GM12892 (cell line): ENCODE measurements at regions not wholly inside any gene's neighbourhood (a gene's known extent, or its start where the extent isn't known, plus 50 kb on each side); places are given as distances from the start of the nearest gene placed in this dataset.
"Not testable (repeated sequence)": the region's sequence is repeated elsewhere in the genome, so short reads cannot be mapped to it uniquely, and the experiment has no call there.

ENCODE experiments used
- DNase-seq: peaks from one replicate; pipeline ENCODE4 v3.0.0; 2011; ENCODE audit not compliant: insufficient read length
- FAIRE-seq: peaks from 2 replicates; lab custom pipeline; 2011; peaks lifted over from hg19 to GRCh38; lab: Jason Lieb, UNC
- POLR2A ChIP-seq: IDR thresholded peaks from 2 replicates; pipeline ENCODE4 v1.6.1; 2011; ENCODE audit warnings: low read depth, low read length, control low read depth
- POLR2AphosphoS5 ChIP-seq: IDR thresholded peaks from 2 replicates; pipeline ENCODE4 v1.6.1; 2011; ENCODE audit warnings: low read depth, low read length, control low read depth
- TAF1 ChIP-seq: IDR thresholded peaks from 2 replicates; pipeline ENCODE4 v1.6.1; 2011; ENCODE audit warnings: low read depth, mild to moderate bottlenecking, control low read depth, low read length, borderline replicate concordance

GRCh38 chr7:4556868-4557793, 125.0 kb upstream of the FOXK1 start:
- TF ChIP-seq POLR2AphosphoS5: no peak
- no peak for TF ChIP-seq TAF1
- TF ChIP-seq POLR2A: no peak
- DNase-seq (no peak), FAIRE-seq (no peak)

GRCh38 chr7:4561795-4562194, 120.3 kb upstream of the FOXK1 start:
- no peak for TF ChIP-seq POLR2A
- TF ChIP-seq TAF1: no peak
- TF ChIP-seq POLR2AphosphoS5: no peak
- FAIRE-seq: no peak
- DNase-seq: no peak

- FAIRE-seq: no peak
- no peak for TF ChIP-seq TAF1
- no peak for TF ChIP-seq POLR2A
- no peak for TF ChIP-seq POLR2AphosphoS5
- no peak for DNase-seq
These were observed 115.4 kb upstream of the FOXK1 start for GRCh38 chr7:4566714-4567113.

- FAIRE-seq: no peak
- DNase-seq: no peak
- TF ChIP-seq TAF1 (no peak), POLR2A (no peak), POLR2AphosphoS5 (no peak)
These were observed 107.2 kb upstream of the FOXK1 start for GRCh38 chr7:4574851-4575250.

- DNase-seq (no peak), FAIRE-seq (no peak)
- TF ChIP-seq TAF1 (no peak), POLR2AphosphoS5 (no peak), POLR2A (no peak)
These were observed 106.8 kb upstream of the FOXK1 start for GRCh38 chr7:4575254-4575653.

GRCh38 chr7:4602905-4603842, 78.9 kb upstream of the FOXK1 start:
- FAIRE-seq: no peak
- no peak for TF ChIP-seq POLR2A
- no peak for TF ChIP-seq TAF1
- no peak for TF ChIP-seq POLR2AphosphoS5
- no peak for DNase-seq

GRCh38 chr7:4603843-4604231, 78.3 kb upstream of the FOXK1 start:
- no peak for FAIRE-seq
- TF ChIP-seq TAF1 (no peak), POLR2AphosphoS5 (no peak), POLR2A (no peak)
- no peak for DNase-seq

GRCh38 chr7:4604456-4604940, 77.6 kb upstream of the FOXK1 start:
- FAIRE-seq: no peak
- DNase-seq: no peak
- TF ChIP-seq POLR2A (no peak), TAF1 (no peak), POLR2AphosphoS5 (no peak)

GRCh38 chr7:4606797-4607196, 75.3 kb upstream of the FOXK1 start:
- TF ChIP-seq POLR2A (no peak), TAF1 (no peak), POLR2AphosphoS5 (no peak)
- DNase-seq: no peak
- no peak for FAIRE-seq

- no peak for TF ChIP-seq TAF1
- no peak for TF ChIP-seq POLR2A
- no peak for TF ChIP-seq POLR2AphosphoS5
- no peak for DNase-seq
- FAIRE-seq: no peak
These were observed 74.8 kb upstream of the FOXK1 start for GRCh38 chr7:4607311-4607729.

- not testable (repeated sequence) for DNase-seq, FAIRE-seq
These were observed 72.5 kb upstream of the FOXK1 start for GRCh38 chr7:4609576-4609975.
